H9 (cell line): ENCODE measurements at regions not wholly inside any gene's neighbourhood (a gene's known extent, or its start where the extent isn't known, plus 50 kb on each side); places are given as distances from the start of the nearest gene placed in this dataset.

Experiments
- DNase-seq: peaks from one replicate; pipeline ENCODE4 v3.0.0-alpha.2; 2017
- H2AFZ ChIP-seq: one replicate; pipeline ENCODE4 v1.6.1; 2013; ENCODE audit warnings: mild to moderate bottlenecking, low read length, control low read depth, moderate library complexity
- H2AK5ac ChIP-seq: 2 replicates; pipeline ENCODE4 v1.6.1; 2013; ENCODE audit warnings: low read length, control low read depth, mixed read lengths; ENCODE audit not compliant: insufficient read length
- H2BK120ac ChIP-seq: one replicate; pipeline ENCODE4 v1.6.1; 2013; ENCODE audit warnings: low read depth, mild to moderate bottlenecking, low read length, control low read depth, inconsistent platforms; ENCODE audit not compliant: poor library complexity, severe bottlenecking
- H2BK12ac ChIP-seq: 2 replicates; pipeline ENCODE4 v1.6.1; 2013; ENCODE audit warnings: low read length, control low read depth, mixed read lengths, low read depth; ENCODE audit not compliant: insufficient read length
- H2BK15ac ChIP-seq: 2 replicates; pipeline ENCODE4 v1.6.1; 2013; ENCODE audit warnings: low read depth, low read length, control low read depth
- H2BK20ac ChIP-seq: one replicate; pipeline ENCODE4 v1.6.1; 2013; ENCODE audit warnings: low read depth, mild to moderate bottlenecking, low read length, control low read depth, inconsistent platforms; ENCODE audit not compliant: poor library complexity, severe bottlenecking
- H2BK5ac ChIP-seq: 2 replicates; pipeline ENCODE4 v1.6.1; 2013; ENCODE audit warnings: low read length, control low read depth, mixed read lengths; ENCODE audit not compliant: insufficient read length
- H3K14ac ChIP-seq: 2 replicates; pipeline ENCODE4 v1.6.1; 2013; ENCODE audit warnings: low read length, control low read depth; ENCODE audit not compliant: insufficient read depth
- H3K18ac ChIP-seq: 2 replicates; pipeline ENCODE4 v1.6.1; 2013; ENCODE audit warnings: low read depth, mild to moderate bottlenecking, mixed read lengths, low read length, control low read depth; ENCODE audit not compliant: insufficient read length
- H3K23ac ChIP-seq: 2 replicates; pipeline ENCODE4 v1.6.1; 2013; ENCODE audit warnings: low read length, control low read depth, mixed read lengths, low read depth; ENCODE audit not compliant: insufficient read length
- H3K23me2 ChIP-seq: 2 replicates; pipeline ENCODE4 v1.6.1; 2013; ENCODE audit warnings: low read depth, mild to moderate bottlenecking, mixed read lengths, low read length, control low read depth; ENCODE audit not compliant: insufficient read length, poor library complexity, severe bottlenecking
- H3K27ac ChIP-seq: 2 replicates; pipeline ENCODE4 v1.5.1; 2013; ENCODE audit warnings: low read length, control low read depth, mixed read lengths, low read depth; ENCODE audit not compliant: insufficient read length
- H3K27me3 ChIP-seq: 2 replicates; pipeline ENCODE4 v1.6.1; 2013; ENCODE audit warnings: low read length, control low read depth, inconsistent platforms; ENCODE audit not compliant: insufficient read depth
- H3K4ac ChIP-seq: 2 replicates; pipeline ENCODE4 v1.6.1; 2013; ENCODE audit warnings: low read depth, mild to moderate bottlenecking, control low read depth, inconsistent platforms, low read length, moderate library complexity
- H3K4me1 ChIP-seq: 2 replicates; pipeline ENCODE4 v1.6.1; 2013; ENCODE audit warnings: low read length, control low read depth, inconsistent platforms; ENCODE audit not compliant: insufficient read depth
- H3K4me2 ChIP-seq: 2 replicates; pipeline ENCODE4 v1.6.1; 2013; ENCODE audit warnings: low read length, control low read depth, mixed read lengths; ENCODE audit not compliant: insufficient read length, insufficient read depth
- H3K56ac ChIP-seq: 2 replicates; pipeline ENCODE4 v1.6.1; 2013; ENCODE audit warnings: low read depth, mild to moderate bottlenecking, mixed read lengths, low read length, control low read depth; ENCODE audit not compliant: insufficient read length
- H3K79me1 ChIP-seq: 2 replicates; pipeline ENCODE4 v1.6.1; 2013; ENCODE audit warnings: low read depth, mild to moderate bottlenecking, moderate library complexity, low read length, control low read depth, inconsistent platforms; ENCODE audit not compliant: insufficient read depth, poor library complexity, severe bottlenecking
- H3K79me2 ChIP-seq: 2 replicates; pipeline ENCODE4 v1.6.1; 2013; ENCODE audit warnings: low read length, control low read depth, inconsistent platforms; ENCODE audit not compliant: insufficient read depth
- H3K9ac ChIP-seq: 2 replicates; pipeline ENCODE4 v1.6.1; 2013; ENCODE audit warnings: low read length, control low read depth, mixed read lengths; ENCODE audit not compliant: insufficient read length; ENCODE audit errors: extremely low read depth
- H3K9me3 ChIP-seq: one replicate; pipeline ENCODE4 v1.6.1; 2013; ENCODE audit warnings: low read depth, low read length, inconsistent platforms; ENCODE audit not compliant: control insufficient read depth
- H3T11ph ChIP-seq: one replicate; pipeline ENCODE4 v1.6.1; 2013; ENCODE audit warnings: mild to moderate bottlenecking, low read length, control low read depth, inconsistent platforms
- H4K20me1 ChIP-seq: one replicate; pipeline ENCODE4 v1.6.1; 2013; ENCODE audit not compliant: control insufficient read depth, insufficient read length, insufficient read depth
- H4K5ac ChIP-seq: 2 replicates; pipeline ENCODE4 v1.6.1; 2013; ENCODE audit warnings: low read depth, mild to moderate bottlenecking, mixed read lengths, low read length, control low read depth; ENCODE audit not compliant: insufficient read length
- H4K8ac ChIP-seq: replicated peaks from 2 replicates; pipeline ENCODE4 v1.6.1; 2013; ENCODE audit warnings: low read length, control low read depth, mixed read lengths, low read depth; ENCODE audit not compliant: insufficient read length
- H4K91ac ChIP-seq: 2 replicates; pipeline ENCODE4 v1.6.1; 2013; ENCODE audit warnings: low read depth, mild to moderate bottlenecking, moderate library complexity, mixed read lengths, low read length, control low read depth; ENCODE audit not compliant: insufficient read length
- H3K27ac Mint-ChIP-seq, 3 experiments: 2 replicates in 2 of 3; 3 replicates in 1 of 3; pipeline ENCODE4 v1.8.0; 2020 to 2021; ENCODE audit warnings: mixed read lengths in 3 of 3, mild to moderate bottlenecking in 1 of 3, moderate library complexity in 1 of 3
- H3K27me3 Mint-ChIP-seq: 2 replicates; pipeline ENCODE4 v1.8.0; 2021; ENCODE audit warnings: low read depth, mild to moderate bottlenecking, moderate library complexity, mixed read lengths
- H3K36me3 Mint-ChIP-seq, 3 experiments: 2 replicates in 2 of 3; 3 replicates in 1 of 3; pipeline ENCODE4 v1.8.0; 2020 to 2021; ENCODE audit warnings: low read depth in 3 of 3, mixed read lengths in 3 of 3; ENCODE audit not compliant: insufficient read depth in 1 of 3
- H3K4me1 Mint-ChIP-seq, 2 experiments: 2 replicates each; pipeline ENCODE4 v1.8.0; 2020; ENCODE audit warnings: mixed read lengths in 2 of 2
- H3K4me3 Mint-ChIP-seq, 2 experiments: 2 replicates in 1 of 2; 3 replicates in 1 of 2; pipeline ENCODE4 v1.8.0; 2020 to 2021; ENCODE audit warnings: mild to moderate bottlenecking in 2 of 2, mixed read lengths in 2 of 2, moderate library complexity in 1 of 2
- H3K9me3 Mint-ChIP-seq, 2 experiments: 2 replicates in 1 of 2; 3 replicates in 1 of 2; pipeline ENCODE4 v1.8.0; 2020; ENCODE audit warnings: mild to moderate bottlenecking in 2 of 2, mixed read lengths in 2 of 2, moderate library complexity in 1 of 2
- CTCF ChIP-seq: fragments of 200-600 bp; sonication (generic); conservative IDR thresholded peaks from 3 replicates; pipeline ENCODE4 v1.8.0; 2021; ENCODE audit warnings: antibody characterized with exemption, mild to moderate bottlenecking
- WGBS: extraction: QIAGEN DNeasy Blood & Tissue Kit; methylation state at CpG from one replicate; pipeline ENCODE4 v1.1.7; 2013; ENCODE audit warnings: missing lambda C conversion rate, low lambda C conversion rate, mixed read lengths; ENCODE audit not compliant: insufficient read length; ENCODE audit errors: extremely low coverage; 5-methylcytosine and 5-hydroxymethylcytosine counted together

DNA sequence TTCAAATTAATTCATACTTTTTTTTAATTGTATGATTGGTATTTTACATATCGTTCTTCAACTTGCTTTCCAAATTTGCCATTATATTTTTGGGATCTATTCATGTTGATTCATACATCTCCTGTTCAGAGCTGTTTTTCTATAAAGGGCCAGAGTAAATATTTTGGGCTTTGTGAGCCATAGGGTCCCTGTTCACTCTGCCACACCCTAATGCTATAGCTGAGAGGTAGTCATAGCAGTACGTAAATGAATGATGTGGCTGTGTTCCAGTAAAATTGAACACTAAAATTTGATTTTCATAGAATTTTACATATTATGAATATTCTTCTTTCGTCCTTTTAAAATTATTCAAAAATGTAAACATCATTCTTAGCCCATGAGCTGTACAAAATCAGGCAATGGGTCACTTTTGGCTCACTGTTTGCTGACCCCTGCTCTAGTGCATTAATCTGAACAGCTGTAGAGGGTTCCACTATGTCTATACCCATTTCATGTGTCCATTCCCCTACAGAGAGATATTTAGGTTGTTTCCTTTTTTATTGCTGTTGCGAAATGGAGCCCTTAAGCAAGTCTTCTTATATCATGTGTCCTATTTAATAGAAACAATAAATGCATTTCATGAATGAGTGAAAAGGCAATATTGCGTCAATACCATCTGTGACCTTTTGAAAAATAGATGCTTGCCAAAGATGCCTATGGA, 136.4 kb upstream of the SALL4 start:
- Histone ChIP-seq H3K27ac (no peak overlapping the region), H3K14ac (no peak overlapping the region), H2BK15ac (no peak overlapping the region), H4K91ac (no peak overlapping the region), H3K79me2 (no peaks in the 10 kb centered on the region), H4K20me1 (no peaks in the 10 kb centered on the region), H3K79me1 (no peaks in the 10 kb centered on the region), H3K23me2 (no peaks in the 10 kb centered on the region), H3K56ac (no peak overlapping the region), H3K18ac (no peak overlapping the region), H3K4me1 (no peaks in the 10 kb centered on the region), H4K8ac (no peak overlapping the region), H2BK120ac (no peak overlapping the region), H2BK5ac (no peak overlapping the region), H3K9me3 (no peaks in the 10 kb centered on the region), H3K23ac (no peak overlapping the region), H2AFZ (no peak overlapping the region), H3K4me2 (no peak overlapping the region), H3K4ac (no peak overlapping the region), H3K27me3 (no peaks in the 10 kb centered on the region), H2BK12ac (no peak overlapping the region), H3T11ph (no peak overlapping the region), H2AK5ac (no peak overlapping the region), H3K9ac (no peak overlapping the region), H2BK20ac (no peak overlapping the region), H4K5ac (no peak overlapping the region)
- no peaks in the 10 kb centered on the region for H3K36me3 Mint-ChIP-seq
- no peak for DNase-seq
- no peaks in the 10 kb centered on the region for H3K9me3 Mint-ChIP-seq
- TF ChIP-seq CTCF, result no peak
- H3K27me3 Mint-ChIP-seq, result no peaks in the 10 kb centered on the region
- no peak overlapping the region for H3K4me3 Mint-ChIP-seq
- no peak overlapping the region for H3K27ac Mint-ChIP-seq
- H3K4me1 Mint-ChIP-seq, result peaks cover 4 to 12% of the 10 kb centered on the region in 2 experiments
- WGBS, result no CpG with 5 or more reads among the region's 5 CpGs
